HG03045 (cell line): ENCODE measurements at regions not wholly inside any gene's neighbourhood (a gene's known extent, or its start where the extent isn't known, plus 50 kb on each side); places are given as distances from the start of the nearest gene placed in this dataset.

Experiments used
- ATAC-seq: cut with Tn5 transposase; IDR thresholded peaks from one replicate; pipeline ENCODE4 v1.9.1; 2021; ENCODE audit warnings: mild to moderate bottlenecking, moderate library complexity; ENCODE audit not compliant: unreplicated experiment

DNA sequence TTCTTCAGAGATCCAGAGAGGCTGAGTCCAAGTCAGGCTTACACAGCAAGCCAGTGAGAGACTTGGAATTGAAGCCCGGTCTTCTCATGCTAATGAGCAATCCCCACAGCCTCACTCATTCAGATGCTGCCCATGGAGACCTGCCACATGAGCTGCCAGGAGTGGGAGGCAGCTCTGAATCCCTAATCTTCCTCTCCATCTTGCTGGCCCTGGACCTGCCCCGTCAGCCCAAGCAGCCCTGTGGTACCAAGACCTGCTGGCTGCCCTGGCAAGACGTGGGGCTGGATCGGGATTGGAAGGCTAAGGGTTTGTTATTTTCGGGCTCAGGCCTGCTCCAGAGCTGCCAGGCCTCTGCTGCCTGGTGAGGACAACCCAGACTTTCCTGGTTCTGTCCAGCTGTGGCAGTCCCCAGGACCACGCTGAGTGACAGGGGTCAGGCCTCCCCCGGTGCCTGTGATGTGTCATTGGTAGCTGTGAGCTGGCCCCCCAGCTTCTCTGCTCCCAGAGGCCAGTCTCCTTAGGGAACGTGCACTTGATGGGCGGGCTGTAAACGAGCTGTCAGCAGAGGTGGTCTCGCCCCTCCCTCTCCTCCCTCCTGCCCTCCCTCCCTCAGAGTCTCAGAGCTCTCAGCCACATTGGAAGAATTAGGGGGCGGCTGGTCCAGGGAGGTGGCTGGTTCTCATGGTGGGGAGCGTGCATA is 135.0 kb downstream of the FOXD2 start:
- ATAC-seq: no peak

DNA sequence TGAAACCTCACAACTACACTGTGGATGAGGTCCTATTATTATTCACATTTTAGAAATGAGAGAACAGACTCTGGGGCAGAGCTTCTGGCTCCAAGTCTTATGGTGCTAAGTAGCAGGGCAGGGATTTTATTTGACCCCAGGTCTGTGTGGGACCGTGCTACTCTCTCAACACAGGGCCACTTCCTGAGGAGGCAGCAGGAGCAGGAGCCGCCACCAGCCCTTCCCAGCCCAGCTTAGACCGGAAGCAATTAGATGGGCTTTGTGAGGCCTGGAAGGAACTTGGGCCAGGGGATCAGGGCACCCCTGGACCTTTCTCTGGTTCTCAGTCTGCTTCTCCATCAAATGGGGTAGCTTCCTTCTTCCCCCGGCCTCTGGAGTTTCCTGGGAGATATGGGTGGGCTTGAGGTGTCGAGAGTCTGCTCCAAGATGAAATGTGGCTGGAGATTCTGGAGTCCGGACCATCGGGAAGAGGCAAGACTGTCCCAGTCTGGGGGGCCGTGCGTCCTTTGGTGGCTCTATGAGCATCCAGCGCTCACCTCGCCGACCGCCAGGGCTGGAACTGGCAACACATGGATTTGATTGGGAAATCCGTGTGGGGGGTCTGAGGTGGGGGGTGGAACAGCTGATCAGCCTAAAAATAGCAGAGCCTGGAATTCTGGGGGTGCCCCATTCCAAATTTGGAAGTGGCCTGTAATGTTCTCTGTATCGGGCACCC is 136.8 kb downstream of the FOXD2 start:
- ATAC-seq: no peak

DNA sequence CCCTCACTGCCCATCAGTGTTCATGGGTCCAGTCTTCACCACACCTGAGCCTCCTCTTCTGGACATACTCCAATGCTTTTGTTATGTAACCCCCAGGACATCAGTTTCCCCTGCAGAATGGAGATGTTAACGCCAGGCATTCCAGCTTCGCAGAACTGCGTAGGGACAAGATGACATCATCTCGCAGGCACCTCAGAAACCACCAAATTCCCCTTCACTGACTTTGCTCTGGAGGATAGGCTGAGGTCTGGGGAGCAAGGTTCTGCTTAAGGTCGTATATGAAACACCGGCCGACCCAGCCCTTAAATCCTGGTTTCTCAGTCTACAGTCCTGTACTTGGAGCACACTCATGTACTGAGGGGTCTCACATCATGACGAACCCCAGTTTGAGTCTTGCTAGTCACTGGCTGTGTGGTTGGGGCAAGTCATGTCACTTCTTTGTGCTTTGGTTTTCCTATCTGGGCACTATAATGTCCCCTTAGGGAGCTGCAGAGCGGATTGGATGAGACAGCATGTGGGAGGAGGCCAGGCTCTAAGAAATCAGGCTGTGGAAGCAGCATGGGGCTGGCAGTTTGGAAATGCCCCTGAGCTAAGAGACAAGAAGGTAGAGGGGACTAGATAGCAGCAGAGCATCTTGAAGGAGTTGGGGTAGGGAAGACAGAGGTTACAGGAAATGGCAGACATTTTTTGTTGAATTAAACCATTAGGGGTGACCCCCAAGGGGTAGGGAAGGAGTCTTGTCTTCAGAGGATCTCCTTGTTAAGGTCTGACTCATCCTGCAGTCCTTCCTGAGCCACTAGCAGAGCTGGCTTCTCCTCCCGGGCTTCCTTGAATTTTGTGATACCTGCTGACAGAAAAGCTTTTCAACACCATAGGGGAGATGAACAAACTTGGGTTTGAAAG is 138.3 kb downstream of the FOXD2 start:
- no peak for ATAC-seq

DNA sequence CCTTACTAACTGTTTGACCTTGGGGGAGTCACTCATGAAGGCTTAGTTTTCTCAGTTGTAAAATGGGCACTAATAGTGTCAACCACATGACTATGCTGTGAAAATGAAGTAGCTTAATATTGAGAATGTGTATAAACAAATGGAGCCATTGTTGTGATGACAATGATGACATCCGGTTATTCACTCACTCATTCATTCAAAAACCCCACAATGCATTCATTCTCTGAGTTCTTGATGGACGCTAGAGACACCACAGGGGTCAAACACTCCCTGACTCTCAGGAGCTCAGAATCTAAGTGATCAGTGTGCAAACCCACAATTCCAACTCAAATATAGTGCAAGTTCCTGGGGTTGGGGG is 138.9 kb downstream of the FOXD2 start:
- ATAC-seq: no peak

DNA sequence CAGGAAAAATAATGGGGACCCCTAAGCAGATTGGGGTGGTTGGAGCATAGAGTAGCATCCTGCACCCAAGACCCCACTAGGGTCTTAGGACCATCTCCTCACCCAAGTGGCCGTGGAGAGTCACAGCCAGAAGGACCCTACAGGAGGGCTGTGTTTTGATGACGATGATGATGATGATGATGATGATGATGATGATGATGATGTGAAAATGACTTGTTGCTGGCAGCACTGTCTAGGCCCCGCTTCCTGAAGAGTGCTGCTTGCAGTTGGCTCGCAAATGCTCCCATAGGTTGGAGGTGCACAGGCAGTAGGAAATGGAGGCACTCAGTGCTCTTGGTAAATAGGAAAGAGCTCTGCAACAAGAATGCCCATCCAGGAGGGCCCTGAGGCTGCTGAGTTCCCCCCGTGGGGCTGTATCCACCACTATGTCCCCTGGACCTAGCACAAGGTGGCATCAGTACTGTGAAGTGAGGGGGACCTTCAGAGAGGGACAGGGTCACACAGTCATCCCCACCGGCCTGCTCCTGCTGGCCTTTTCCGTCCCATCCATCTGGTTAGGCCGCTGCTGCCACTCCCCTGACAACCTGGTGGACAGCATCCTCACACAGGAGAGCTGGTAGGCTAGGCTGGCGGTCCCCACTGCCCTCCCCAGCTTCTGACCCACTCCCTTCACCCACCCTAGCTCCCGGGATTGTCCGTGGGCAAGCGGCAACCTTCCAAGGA is 139.6 kb downstream of the FOXD2 start:
- no peak for ATAC-seq

DNA sequence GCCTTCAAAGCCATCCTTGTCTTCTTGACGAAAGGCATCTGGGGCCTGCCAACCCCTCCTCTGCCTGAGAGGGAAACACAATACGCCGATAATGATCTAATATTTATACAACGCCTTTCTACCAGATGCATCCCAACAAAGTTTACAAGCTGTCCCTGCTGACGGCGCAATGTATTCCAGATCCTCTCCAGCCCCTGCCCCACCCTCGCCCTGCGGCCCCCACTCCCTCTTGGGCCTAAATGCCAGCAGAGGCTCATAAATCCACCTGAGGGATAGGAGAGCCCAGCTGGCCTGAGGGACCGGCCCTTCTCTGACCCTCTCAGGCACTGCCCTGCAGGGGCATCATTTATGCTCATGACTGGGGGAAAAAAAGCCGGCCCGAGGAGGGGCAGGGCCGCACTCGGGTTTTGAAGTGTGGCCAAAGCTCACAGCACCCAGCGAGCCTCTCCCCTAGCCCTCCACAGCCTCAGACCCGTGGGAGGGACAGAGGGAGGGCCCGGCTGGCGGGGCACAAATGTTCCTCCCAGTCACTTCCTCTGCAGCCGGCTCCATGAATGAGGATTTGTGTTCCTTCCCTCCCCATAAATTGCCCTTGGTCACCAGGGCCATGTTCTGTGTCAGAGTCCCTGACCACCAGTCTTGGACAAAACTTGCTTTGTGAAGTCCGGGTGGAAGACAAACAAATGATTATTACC is 140.3 kb downstream of the FOXD2 start:
- no peak for ATAC-seq

DNA sequence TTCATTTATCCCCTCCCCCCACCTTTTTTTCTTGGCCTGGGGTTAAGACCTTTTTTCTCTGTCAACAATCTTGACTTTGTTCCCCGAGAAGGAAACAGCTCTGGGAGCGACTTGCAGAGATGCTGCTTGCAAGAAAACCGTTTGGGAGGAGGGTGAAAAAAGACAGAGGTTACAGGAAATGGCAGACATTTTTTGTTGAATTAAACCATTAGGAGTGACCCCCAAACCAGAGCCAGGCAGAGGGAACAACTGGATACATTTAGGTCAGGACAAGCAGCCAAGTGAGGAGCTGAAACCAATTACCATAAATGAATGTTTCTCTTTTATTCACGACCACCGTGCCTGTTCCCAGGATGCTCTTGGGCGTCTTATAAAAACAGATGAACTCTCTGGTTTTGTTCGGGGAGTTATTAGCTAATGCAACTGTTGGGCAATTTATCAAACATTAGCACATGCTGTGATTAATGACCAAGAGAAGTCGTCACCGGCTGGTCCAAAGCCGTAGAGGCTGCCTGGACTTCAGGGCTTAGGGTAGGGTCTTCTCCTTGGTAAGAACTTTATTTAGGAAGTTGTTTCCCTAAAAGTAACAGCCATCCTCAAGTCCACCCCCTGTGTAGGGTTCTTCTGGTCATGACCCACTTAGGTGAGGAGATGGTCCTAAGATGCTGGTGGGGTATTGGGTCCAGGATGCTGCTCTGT is 141.0 kb downstream of the FOXD2 start:
- ATAC-seq: no peak

DNA sequence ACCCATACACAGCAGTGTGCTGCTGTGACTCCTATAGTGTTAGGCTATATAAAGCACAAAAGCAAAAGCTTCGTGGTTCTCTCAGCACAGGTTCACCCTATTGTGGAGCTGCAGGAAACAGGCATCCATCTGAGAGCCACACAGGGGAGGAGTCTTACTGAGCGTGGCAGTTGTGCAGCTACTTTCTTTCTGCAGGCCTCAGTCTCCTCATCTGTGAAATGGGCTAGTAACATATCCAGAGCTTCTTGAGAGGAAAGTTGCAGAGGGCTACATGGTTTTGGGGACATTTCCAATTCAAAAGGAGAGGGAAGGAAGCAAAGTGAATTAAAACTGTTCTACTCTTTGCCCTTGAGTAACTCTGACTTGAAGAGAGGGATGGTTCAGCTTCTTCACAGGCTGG is 142.0 kb downstream of the FOXD2 start:
- no peak for ATAC-seq

DNA sequence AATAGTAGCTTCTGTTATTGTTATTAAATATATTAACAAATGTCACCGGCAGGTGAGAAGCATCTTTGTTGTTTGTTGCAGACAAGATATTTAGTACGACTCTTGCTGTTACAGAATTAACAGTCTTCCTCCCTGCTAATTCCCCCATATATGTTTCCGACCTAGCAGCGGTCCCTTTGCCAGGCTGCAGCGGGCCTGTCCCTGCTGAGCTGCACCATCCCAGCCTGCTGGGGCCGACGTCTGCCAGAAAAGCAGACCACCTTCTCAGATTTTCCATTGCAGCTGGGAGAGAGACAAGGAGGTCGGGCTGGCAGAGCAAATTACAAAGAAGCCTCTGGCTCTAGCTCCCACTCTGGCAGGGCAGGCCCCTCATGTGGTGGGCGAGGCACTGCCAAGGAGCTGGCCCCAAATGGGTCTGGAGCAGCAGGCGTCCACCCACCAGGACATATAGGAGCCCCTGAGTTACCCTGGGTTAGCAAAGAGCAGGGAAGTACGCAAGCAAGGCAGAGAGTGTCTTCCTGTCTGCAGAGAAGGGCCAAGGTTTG is 142.7 kb downstream of the FOXD2 start:
- no peak for ATAC-seq

DNA sequence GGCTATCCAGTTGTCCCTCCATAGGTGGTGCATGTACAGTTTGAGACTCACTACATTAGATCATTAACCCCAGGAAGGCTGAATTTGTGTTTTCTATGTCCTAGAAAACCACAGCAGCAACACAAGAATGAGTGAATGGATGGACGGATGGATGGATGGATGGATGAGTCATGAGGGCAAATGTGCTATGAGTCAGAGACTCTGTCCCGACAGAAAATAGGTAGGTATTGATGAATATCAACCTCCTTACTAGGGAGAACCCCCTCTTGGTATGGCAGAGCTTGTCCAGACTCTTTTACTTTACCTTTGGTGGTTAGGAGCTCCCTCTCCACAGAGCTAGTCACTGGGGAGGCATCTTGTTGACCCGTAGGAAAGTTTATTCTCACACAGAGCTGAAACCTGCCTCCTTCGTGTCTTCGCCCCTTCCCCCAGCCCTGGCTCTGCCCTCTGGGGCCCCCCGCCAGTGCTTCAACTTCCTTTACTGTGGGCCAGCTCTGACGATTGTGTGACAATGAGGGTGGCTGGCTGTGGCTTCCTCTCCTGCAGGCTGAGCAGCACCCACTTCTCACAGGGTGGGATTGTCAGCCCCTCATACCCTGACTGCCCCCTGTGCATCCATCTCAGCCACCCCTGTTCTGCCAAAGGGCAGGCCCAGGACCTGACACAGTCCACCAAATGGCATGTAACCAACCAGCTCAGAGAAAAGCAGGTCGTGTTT is 145.2 kb downstream of the FOXD2 start:
- ATAC-seq: no peak

DNA sequence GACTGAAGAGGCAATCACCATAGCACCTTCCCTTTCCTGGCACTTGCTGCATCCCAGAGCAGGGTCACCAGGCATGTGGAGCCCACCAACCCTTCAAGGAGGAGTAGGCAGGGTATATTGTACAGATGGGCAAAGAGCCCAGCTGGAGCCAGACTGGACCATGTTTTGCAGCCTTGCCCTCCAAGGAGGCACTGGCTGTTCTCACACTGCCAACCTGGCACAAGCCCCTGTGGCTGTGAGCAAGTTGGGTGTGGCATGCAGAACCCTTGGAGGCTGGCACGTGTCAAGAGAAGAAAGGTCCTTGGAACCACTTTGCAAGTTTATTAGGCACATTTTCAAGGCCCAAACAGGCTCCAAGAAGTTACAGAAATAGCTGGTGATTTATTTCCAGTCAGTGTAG is 146.4 kb downstream of the FOXD2 start:
- ATAC-seq: no peak

DNA sequence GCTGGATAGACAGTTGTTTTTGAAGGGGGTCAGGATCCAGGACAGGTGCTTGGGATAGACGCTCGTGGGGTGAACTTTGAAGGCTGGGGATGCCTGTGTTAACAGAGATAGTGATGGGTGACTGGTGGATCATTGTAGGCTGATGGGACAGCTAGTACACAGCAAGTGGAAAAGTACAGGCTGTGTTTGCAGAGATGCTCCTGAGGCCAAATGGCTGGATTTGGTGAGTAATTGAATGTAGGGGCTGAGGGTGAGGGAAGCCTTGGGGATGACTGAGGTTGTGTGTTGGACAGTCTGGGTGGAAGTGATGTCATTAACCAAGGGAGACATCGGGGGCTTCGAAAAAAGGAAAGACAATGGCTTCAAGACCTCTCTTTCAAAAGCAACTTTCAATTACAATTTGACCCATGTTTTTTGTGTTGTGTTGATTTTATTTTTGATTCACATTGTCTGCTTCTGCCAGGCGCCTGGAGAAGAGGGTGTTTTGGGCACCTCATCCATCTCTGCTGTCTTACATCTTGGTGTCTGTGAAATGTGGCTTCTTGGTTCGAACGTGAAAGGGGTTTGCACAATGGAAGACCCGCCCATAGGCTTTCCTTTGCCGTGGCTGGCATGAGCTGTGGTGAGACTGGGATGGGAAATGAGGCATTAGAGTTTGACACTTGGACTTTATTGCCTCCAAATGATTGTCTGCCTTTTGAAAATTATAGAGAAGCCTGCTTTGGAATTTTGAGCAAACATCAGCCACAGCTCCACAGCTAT is 147.5 kb downstream of the FOXD2 start:
- ATAC-seq: no peak

DNA sequence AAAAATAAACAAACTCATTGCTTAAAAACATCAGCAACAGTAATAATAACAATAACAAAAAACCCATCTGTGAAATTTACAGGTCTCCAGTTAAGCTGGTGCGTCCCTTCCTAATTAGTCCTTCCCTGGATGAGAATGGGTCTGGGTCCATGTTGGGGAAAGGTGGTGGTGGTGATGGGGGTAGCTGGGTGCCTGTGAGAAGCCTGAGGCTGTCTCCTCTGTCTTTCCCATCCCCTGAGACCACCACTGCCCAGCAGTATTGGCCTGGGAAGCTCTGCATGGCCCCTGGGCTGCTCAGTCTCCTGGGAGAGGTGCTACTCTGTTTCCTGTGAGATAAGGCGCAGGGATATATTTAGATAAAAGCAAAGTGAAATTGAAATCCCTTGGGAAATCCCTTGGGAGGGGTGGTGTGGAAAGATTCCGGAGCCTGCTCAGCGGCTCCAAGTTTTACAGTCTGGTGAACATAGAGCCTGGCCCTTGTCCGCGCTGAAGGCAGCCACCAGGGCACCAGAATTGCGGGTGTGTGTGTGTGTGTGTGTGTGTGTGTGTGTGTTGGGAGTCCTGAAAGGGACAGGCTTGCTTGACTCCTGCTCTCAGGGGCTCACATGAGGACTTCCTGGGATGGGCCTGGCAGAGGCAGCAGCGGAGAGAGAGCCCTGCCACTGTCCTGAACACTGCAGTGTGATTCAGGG is 150.2 kb downstream of the FOXD2 start:
- no peak for ATAC-seq

DNA sequence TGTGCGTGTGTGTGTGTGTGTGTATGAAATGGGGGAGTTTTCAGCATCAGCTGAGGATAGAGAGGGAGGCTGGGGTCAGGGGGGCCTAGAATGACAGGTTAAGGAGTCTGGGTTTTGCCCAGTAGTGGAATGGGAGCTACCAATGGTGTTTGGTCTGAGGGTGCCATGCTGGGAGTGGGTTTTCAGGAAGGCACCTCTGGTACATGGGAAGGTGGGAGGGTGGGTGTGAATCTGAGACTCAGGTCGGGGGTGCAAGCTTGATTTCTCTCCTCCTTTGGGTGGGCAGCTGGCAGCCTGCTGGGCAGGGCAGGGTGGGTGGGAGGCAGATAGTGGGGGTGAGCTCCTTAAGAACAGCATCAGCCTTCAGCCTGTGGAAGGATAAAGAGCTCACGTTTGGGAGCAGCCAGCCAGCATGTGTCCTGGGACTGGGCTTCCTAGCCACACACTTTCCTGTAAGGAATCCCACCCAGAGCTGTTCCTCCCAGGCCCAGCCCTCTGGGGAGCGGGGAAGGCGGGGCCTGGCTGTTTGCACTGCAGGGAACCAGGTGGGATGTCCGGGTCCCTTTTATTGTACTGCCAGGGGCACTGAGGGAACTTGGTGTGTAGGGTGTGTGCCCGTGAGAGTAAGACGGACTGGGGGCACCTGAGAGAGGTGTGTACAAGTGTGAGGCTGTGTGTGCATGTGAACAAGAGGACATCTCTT is 152.8 kb downstream of the FOXD2 start:
- ATAC-seq: no peak

DNA sequence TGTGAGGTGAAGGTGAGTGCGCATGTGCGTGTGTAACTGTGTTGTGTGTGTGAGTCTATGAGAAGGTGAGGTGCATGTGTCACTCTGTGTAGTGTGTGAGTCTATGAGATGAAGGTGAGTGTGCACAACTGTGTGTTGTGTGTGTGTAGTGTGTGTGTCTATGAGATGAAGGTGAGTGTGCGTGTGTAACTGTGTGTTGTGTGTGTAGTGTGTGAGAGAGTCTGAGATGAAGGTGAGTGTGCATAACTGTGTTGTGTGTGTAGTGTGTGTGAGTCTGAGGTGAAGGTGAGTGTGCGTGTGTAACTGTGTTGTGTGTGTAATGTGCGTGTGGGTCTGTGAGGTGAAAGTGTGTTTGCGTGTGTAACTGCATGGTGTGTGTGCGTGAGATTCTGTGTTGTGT is 154.0 kb downstream of the FOXD2 start:
- ATAC-seq: no peak

DNA sequence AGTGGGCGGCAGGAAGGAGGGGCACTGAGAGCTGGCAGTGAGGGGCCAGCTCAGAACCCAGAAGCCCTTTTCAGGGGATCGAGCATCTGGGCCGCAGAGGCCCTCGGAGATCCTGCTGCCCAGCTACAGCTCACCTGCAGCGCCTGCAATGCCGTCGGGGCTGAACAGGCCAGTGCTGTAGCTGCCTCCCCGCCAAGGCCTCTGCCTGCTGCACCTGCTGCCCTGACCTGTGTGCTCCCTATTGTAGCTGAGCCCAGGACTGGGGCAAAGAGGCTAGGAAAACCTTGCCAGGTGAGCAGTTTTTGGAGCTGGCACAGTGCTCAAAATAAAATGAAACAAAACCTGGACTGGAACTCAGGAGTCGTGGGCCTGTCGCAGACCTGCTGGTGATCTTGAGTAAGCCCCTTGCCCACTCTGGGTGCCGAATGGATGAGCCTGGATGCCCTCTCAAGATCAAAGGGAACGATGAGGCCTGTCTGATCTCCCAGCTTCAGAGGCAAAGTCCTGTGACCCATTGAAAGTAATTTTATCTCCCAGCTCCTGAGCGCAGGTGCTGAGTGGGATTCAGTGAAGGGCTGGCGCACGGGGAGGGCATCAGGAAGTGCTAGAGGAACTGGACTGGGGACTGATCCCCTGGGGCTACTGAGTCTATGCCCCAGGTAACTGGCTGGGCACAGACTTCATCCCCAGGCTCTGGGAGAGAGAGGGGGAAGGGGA is 154.6 kb downstream of the FOXD2 start:
- no peak for ATAC-seq
